ENCODE measurements at regions not wholly inside any gene's neighbourhood (a gene's known extent, or its start where the extent isn't known, plus 50 kb on each side); places are given as distances from the start of the nearest gene placed in this dataset.

DNA sequence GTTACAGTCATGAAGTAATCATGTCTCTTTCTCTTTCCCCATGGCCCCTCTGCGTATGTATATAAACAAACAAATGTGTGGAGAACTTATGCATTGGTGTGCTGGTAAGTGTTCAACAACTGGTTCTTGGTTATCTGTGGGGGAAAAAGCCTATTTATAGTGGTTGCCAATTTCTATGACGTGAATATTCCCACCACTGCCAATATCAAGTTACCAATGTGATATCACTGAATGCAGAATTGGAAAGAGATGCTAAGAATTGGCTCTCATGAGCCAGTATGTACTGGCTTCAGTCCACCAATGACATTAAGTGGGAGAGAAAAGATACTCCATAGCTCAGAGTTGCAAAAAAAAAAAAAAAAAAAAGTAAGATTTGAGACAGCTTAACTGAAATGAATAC lies 399.7 kb downstream of the REEP3 start:
- Histone ChIP-seq H3K9me3 (no peaks in the 10 kb centered on the region), H3K27ac (no peak overlapping the region), H3K4me1 (no peaks in the 10 kb centered on the region), H3K36me3 (no peaks in the 10 kb centered on the region), H3K4me3 (no peak overlapping the region), H3K27me3 (no peaks in the 10 kb centered on the region)
- DNase-seq: no peak
- intact Hi-C loops (cut with DNase I): no loop called here
- no peak for TF ChIP-seq POLR2A (IDR thresholded peaks at IDR 0.05)
- TF ChIP-seq CTCF (IDR thresholded peaks at IDR 0.05): no peak
- WGBS, 2 donors: 26 to 28% methylated on average over 2 of the region's 2 CpGs

GRCh38 chr10:63921908-63922467 lies 400.8 kb downstream of the REEP3 start:
- intact Hi-C loops (cut with DNase I): no loop called here
- 56 to 70% methylated on average over 4 of the region's 4 CpGs for WGBS, 2 donors
- no peaks in the 10 kb centered on the region for H3K9me3 ChIP-seq
- TF ChIP-seq POLR2A (IDR thresholded peaks at IDR 0.05) (no peak), CTCF (IDR thresholded peaks at IDR 0.05) (no peak)
- H3K4me1 ChIP-seq: no peaks in the 10 kb centered on the region
- H3K27ac ChIP-seq: no peak overlapping the region
- no peaks in the 10 kb centered on the region for H3K27me3 ChIP-seq
- H3K4me3 ChIP-seq: no peak overlapping the region
- no peak for DNase-seq
- no peaks in the 10 kb centered on the region for H3K36me3 ChIP-seq

GRCh38 chr10:63922468-63923284 lies 401.5 kb downstream of the REEP3 start:
- H3K27me3 ChIP-seq: no peaks in the 10 kb centered on the region
- H3K36me3 ChIP-seq: no peaks in the 10 kb centered on the region
- no peak for TF ChIP-seq POLR2A (IDR thresholded peaks at IDR 0.05)
- TF ChIP-seq CTCF (IDR thresholded peaks at IDR 0.05): no peak
- H3K9me3 ChIP-seq: no peaks in the 10 kb centered on the region
- H3K4me3 ChIP-seq: no peak overlapping the region
- no peak overlapping the region for H3K27ac ChIP-seq
- H3K4me1 ChIP-seq: no peaks in the 10 kb centered on the region
- WGBS, 2 donors: 48 to 53% methylated on average over 4 to 5 of the region's 6 CpGs
- intact Hi-C loops (cut with DNase I): no loop called here
- no peak for DNase-seq

DNA sequence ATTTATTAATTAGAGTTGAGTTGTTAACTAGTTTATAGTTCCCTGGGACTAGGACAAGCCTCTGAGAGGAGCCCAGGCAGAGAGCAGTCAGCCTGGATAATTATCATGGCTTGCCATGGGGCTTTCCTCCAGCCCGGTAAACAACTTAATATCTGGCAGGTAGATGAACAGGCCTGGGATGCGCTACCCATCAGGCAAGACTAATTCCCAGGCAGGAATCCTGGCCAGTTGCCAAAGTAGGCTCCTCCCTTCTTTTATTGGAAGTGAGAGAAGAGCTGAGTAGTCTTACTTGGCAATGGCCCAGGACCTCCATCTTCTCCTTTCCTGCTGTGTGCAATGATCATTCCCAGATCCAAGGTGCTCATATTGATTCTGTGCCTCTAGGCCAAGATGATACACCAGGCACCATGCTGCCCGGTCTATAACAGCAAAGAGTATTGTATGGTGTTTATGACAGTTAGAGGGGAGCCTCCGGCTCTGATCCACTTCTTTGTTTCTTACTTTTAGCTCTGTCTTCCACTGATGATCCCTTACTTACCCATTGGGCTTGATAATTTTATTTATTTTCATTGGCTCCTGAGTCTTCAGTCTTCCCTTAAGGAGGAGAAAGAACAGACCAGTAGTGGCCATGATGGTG lies 408.7 kb downstream of the REEP3 start:
- 57 to 80% methylated on average over 4 of the region's 4 CpGs for WGBS, 2 donors
- Histone ChIP-seq H3K27me3 (no peaks in the 10 kb centered on the region), H3K4me1 (no peaks in the 10 kb centered on the region), H3K9me3 (no peaks in the 10 kb centered on the region), H3K36me3 (no peaks in the 10 kb centered on the region), H3K4me3 (no peak overlapping the region), H3K27ac (no peak overlapping the region)
- DNase-seq: no peak
- TF ChIP-seq POLR2A (IDR thresholded peaks at IDR 0.05): no peak
- TF ChIP-seq CTCF (IDR thresholded peaks at IDR 0.05): no peak
- intact Hi-C loops (cut with DNase I): no loop called here

GRCh38 chr10:63930584-63930983 lies 409.4 kb downstream of the REEP3 start:
- DNase-seq: no peak
- H3K9me3 ChIP-seq: no peaks in the 10 kb centered on the region
- H3K36me3 ChIP-seq: no peaks in the 10 kb centered on the region
- H3K4me1 ChIP-seq: no peaks in the 10 kb centered on the region
- H3K27ac ChIP-seq: no peak overlapping the region
- TF ChIP-seq CTCF (IDR thresholded peaks at IDR 0.05) (no peak), POLR2A (IDR thresholded peaks at IDR 0.05) (no peak)
- H3K4me3 ChIP-seq: no peak overlapping the region
- WGBS, 2 donors: 74 to 77% methylated on average over 4 of the region's 4 CpGs
- no peaks in the 10 kb centered on the region for H3K27me3 ChIP-seq
- intact Hi-C loops (cut with DNase I): no loop called here

Data from esophagus squamous epithelium (tissue), 5 donors.